Caco-2 (cell line): ENCODE measurements at regions not wholly inside any gene's neighbourhood (a gene's known extent, or its start where the extent isn't known, plus 50 kb on each side); places are given as distances from the start of the nearest gene placed in this dataset.

Source experiments
- BruUV-seq: library from RNA; stranded (reverse); fragments of 400-500 nt; replicated peaks from 2 replicates; lab custom pipeline; 2021; lab: Mats Ljungman, UMichigan
- CTCF ChIA-PET: fragments of 300-600 bp; sonication (Branson Sonifier 250); formaldehyde crosslinking; loops from one replicate; lab custom pipeline; 2022; ENCODE audit warnings: antibody characterized with exemption; lab: Charles Lee
- POLR2A ChIA-PET: fragments of 300-600 bp; sonication (Branson Sonifier 250); formaldehyde crosslinking; loops from one replicate; lab custom pipeline; 2022; ENCODE audit warnings: antibody characterized with exemption; lab: Charles Lee
- DNase-seq, 2 experiments: peaks; one replicate each; pipeline versions ENCODE4 v3.0.0 to v3.0.0-alpha.2; 2020 to 2022
- H3K27me3 ChIP-seq: replicated peaks from 2 replicates; pipeline ENCODE4 v1.6.0; 2011; ENCODE audit warnings: low read length; ENCODE audit not compliant: control insufficient read depth, insufficient read depth
- H3K36me3 ChIP-seq: 2 replicates; pipeline ENCODE4 v1.5.1; 2011; ENCODE audit warnings: low read length; ENCODE audit not compliant: control insufficient read depth, insufficient read depth
- H3K4me1 ChIP-seq: fragments of 250-450 bp; sonication (Bioruptor Pico); 2 replicates; pipeline ENCODE4 v1.5.1; 2020; ENCODE audit warnings: mild to moderate bottlenecking
- H3K4me3 ChIP-seq: 2 replicates; pipeline ENCODE4 v1.5.1; 2011; ENCODE audit warnings: low read depth, mild to moderate bottlenecking, control low read depth, low read length
- H3K9me3 ChIP-seq: fragments of 250-450 bp; sonication (Bioruptor Pico); 2 replicates; pipeline ENCODE4 v1.5.1; 2020; ENCODE audit warnings: mild to moderate bottlenecking, moderate library complexity
- H3K27ac Mint-ChIP-seq: one replicate; pipeline ENCODE4 v1.8.0; 2022; ENCODE audit warnings: mixed read lengths; ENCODE audit not compliant: unreplicated experiment
- H3K27me3 Mint-ChIP-seq: one replicate; pipeline ENCODE4 v1.8.0; 2022; ENCODE audit warnings: mixed read lengths; ENCODE audit not compliant: insufficient read depth, unreplicated experiment
- H3K36me3 Mint-ChIP-seq: one replicate; pipeline ENCODE4 v1.8.0; 2022; ENCODE audit warnings: mild to moderate bottlenecking, mixed read lengths; ENCODE audit not compliant: insufficient read depth, unreplicated experiment
- H3K4me1 Mint-ChIP-seq: one replicate; pipeline ENCODE4 v1.8.0; 2022; ENCODE audit warnings: low read depth, mixed read lengths; ENCODE audit not compliant: unreplicated experiment
- H3K4me3 Mint-ChIP-seq: one replicate; pipeline ENCODE4 v1.8.0; 2022; ENCODE audit warnings: mild to moderate bottlenecking, moderate library complexity, mixed read lengths; ENCODE audit not compliant: unreplicated experiment
- H3K9me3 Mint-ChIP-seq: one replicate; pipeline ENCODE4 v1.8.0; 2022; ENCODE audit warnings: mixed read lengths; ENCODE audit not compliant: unreplicated experiment
- intact Hi-C: fragments of 100-400 bp; cut with micrococcal nuclease; formaldehyde crosslinking; loops from one replicate; pipeline ENCODE4 v1.10.0; 2022; ENCODE audit not compliant: unreplicated experiment
- TF ChIP-seq, protein P1 (sequence below), 2 experiments: fragments of 200-600 bp in 1 of 2; IDR thresholded peaks; 1 replicate in 1 of 2; 2 replicates in 1 of 2; pipeline versions ENCODE4 v1.5.1 to v1.8.0; 2011 to 2022; ENCODE audit warnings: antibody characterized with exemption in 1 of 2, control low read depth in 1 of 2, inconsistent platforms in 1 of 2, low read depth in 1 of 2, low read length in 1 of 2, mild to moderate bottlenecking in 1 of 2, moderate library complexity in 1 of 2; ENCODE audit not compliant: insufficient read depth in 1 of 2, severe bottlenecking in 1 of 2, unreplicated experiment in 1 of 2

DNA sequence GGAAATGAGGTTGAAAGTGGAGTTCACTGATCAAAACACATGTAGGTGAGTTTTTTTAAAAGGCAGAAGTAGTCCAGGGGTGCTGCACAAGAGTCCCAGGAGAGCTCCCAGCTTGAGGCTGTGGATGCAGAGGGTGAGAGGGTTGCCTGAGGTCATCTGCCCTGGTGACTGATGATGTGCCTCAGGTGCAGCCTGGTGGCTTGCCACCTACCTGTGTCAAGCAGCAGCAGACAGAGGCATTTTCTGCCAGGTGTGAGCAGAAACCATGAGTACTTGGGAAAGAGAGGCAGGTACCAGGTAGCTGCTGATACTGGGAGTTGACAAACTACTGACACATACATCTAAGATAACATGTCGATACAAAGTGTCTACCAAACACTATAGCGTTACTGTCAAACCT lies 92.5 kb downstream of the SCP2D1 start:
- Mint-ChIP-seq H3K4me1 (no peaks in the 10 kb centered on the region), H3K27me3 (peaks cover 11% of the 10 kb centered on the region), H3K4me3 (no peak overlapping the region), H3K27ac (no peak overlapping the region), H3K9me3 (no peaks in the 10 kb centered on the region), H3K36me3 (no peaks in the 10 kb centered on the region)
- ChIA-PET CTCF (no interaction called here), POLR2A (no interaction called here)
- H3K27me3 ChIP-seq, result no peaks in the 10 kb centered on the region; the same call in 1 of the 2 replicates
- no TSS peak for BruUV-seq
- H3K36me3 ChIP-seq, result no peaks in the 10 kb centered on the region
- H3K4me1 ChIP-seq, result no peaks in the 10 kb centered on the region
- intact Hi-C loops, result loop anchor here (10.0 kb wide), 1 partner anchor 491 kb away; no protein-coding TSS in a partner anchor
- TF ChIP-seq, protein P1, sequence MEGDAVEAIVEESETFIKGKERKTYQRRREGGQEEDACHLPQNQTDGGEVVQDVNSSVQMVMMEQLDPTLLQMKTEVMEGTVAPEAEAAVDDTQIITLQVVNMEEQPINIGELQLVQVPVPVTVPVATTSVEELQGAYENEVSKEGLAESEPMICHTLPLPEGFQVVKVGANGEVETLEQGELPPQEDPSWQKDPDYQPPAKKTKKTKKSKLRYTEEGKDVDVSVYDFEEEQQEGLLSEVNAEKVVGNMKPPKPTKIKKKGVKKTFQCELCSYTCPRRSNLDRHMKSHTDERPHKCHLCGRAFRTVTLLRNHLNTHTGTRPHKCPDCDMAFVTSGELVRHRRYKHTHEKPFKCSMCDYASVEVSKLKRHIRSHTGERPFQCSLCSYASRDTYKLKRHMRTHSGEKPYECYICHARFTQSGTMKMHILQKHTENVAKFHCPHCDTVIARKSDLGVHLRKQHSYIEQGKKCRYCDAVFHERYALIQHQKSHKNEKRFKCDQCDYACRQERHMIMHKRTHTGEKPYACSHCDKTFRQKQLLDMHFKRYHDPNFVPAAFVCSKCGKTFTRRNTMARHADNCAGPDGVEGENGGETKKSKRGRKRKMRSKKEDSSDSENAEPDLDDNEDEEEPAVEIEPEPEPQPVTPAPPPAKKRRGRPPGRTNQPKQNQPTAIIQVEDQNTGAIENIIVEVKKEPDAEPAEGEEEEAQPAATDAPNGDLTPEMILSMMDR (IDR thresholded peaks at IDR 0.05; ENCODE audit: insufficient read depth in 1 of 2, low read depth in 1 of 2, low read length in 1 of 2, severe bottlenecking in 1 of 2, unreplicated experiment in 1 of 2), result no peak
- no peak overlapping the region for H3K4me3 ChIP-seq
- H3K9me3 ChIP-seq, result no peaks in the 10 kb centered on the region
- no peak for DNase-seq

DNA sequence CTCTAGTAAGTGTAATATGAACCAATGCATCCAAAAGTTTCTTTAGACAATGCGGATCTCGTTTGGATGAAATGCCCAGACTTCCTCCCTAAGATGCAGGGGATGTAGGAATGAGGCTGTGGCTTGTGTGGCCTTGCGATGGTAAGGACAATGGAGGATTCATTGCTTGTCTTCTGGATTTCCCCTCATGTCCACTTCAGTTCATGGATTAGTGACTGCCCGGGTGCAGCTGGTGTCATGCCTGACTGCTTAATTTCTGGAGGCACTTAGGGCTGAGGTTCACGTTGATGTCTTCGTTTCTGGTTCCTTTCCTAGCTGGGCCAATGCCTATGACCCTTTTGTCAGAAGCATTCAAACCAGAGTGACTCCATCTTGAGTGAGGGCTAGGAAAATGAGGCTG lies 93.8 kb downstream of the SCP2D1 start:
- no peak overlapping the region for H3K4me3 ChIP-seq
- intact Hi-C loops, result loop anchor here (10.0 kb wide), 1 partner anchor 493 kb away; no protein-coding TSS in a partner anchor
- POLR2A ChIA-PET, result no interaction called here
- no peaks in the 10 kb centered on the region for H3K4me1 Mint-ChIP-seq
- TF ChIP-seq, protein P1 (IDR thresholded peaks at IDR 0.05; ENCODE audit: insufficient read depth in 1 of 2, low read depth in 1 of 2, low read length in 1 of 2, severe bottlenecking in 1 of 2, unreplicated experiment in 1 of 2), result no peak
- no TSS peak for BruUV-seq
- CTCF ChIA-PET, result no interaction called here
- H3K36me3 ChIP-seq, result no peaks in the 10 kb centered on the region
- H3K4me3 Mint-ChIP-seq, result no peak overlapping the region
- H3K9me3 Mint-ChIP-seq, result no peaks in the 10 kb centered on the region
- no peaks in the 10 kb centered on the region; the same call in 1 of the 2 replicates for H3K27me3 ChIP-seq
- peaks cover 15% of the 10 kb centered on the region for H3K27me3 Mint-ChIP-seq
- H3K27ac Mint-ChIP-seq, result no peak overlapping the region
- no peaks in the 10 kb centered on the region for H3K9me3 ChIP-seq
- H3K4me1 ChIP-seq, result no peaks in the 10 kb centered on the region
- no peak for DNase-seq
- no peaks in the 10 kb centered on the region for H3K36me3 Mint-ChIP-seq

DNA sequence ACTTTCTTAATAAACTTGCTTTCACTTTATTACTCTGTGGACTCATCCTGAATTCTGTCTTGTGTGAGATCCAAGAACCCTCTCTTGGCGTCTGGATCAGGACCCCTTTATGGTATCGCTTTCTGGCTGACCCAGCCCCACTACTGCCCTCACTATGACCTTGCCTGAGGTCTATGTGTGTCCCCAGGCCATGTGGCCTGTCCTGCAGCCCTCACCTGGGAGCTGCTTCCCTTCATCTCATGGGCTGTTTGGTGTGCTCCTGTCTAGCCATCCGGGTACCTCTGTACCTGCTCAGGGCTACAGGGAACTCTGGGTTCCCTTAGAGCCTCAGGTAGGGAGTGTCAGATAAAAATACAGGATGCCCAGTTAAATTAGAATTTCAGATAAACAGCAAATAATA lies 94.5 kb downstream of the SCP2D1 start:
- Mint-ChIP-seq H3K9me3 (no peaks in the 10 kb centered on the region), H3K27ac (no peak overlapping the region), H3K4me1 (no peaks in the 10 kb centered on the region), H3K36me3 (no peaks in the 10 kb centered on the region), H3K4me3 (no peak overlapping the region), H3K27me3 (peaks cover 15% of the 10 kb centered on the region)
- Histone ChIP-seq H3K9me3 (no peaks in the 10 kb centered on the region), H3K36me3 (no peaks in the 10 kb centered on the region), H3K27me3 (no peaks in the 10 kb centered on the region; the same call in 1 of the 2 replicates), H3K4me3 (no peak overlapping the region), H3K4me1 (no peaks in the 10 kb centered on the region)
- no peak for DNase-seq
- TF ChIP-seq, protein P1 (IDR thresholded peaks at IDR 0.05; ENCODE audit: insufficient read depth in 1 of 2, low read depth in 1 of 2, low read length in 1 of 2, severe bottlenecking in 1 of 2, unreplicated experiment in 1 of 2), result no peak
- ChIA-PET POLR2A (no interaction called here), CTCF (no interaction called here)
- intact Hi-C loops, result loop anchor here (10.0 kb wide), 1 partner anchor 493 kb away; no protein-coding TSS in a partner anchor
- no TSS peak for BruUV-seq
